PFSK-1 (cell line): ENCODE measurements at regions not wholly inside any gene's neighbourhood (a gene's known extent, or its start where the extent isn't known, plus 50 kb on each side); places are given as distances from the start of the nearest gene placed in this dataset.

Experiments used
- FOXP2 ChIP-seq: optimal IDR thresholded peaks from 2 replicates; pipeline ENCODE3; 2011; ENCODE audit warnings: borderline replicate concordance, control low read depth, inconsistent platforms; ENCODE audit not compliant: insufficient read depth; ENCODE audit errors: extremely low read length, extremely low read depth
- POLR2AphosphoS5 ChIP-seq: IDR thresholded peaks from 2 replicates; pipeline ENCODE4 v1.6.1; 2012; ENCODE audit warnings: low read depth, mild to moderate bottlenecking, control low read depth, low read length, moderate library complexity
- REST ChIP-seq, 2 experiments: IDR thresholded peaks; 2 replicates each; pipeline versions ENCODE4 v1.6.1 to v1.8.0; 2011 to 2012; ENCODE audit warnings: low read depth in 2 of 2, low read length in 2 of 2, control low read depth in 1 of 2, inconsistent platforms in 1 of 2, mild to moderate bottlenecking in 1 of 2, moderate library complexity in 1 of 2; ENCODE audit not compliant: insufficient read depth in 1 of 2
- SIN3A ChIP-seq: IDR thresholded peaks from 2 replicates; pipeline ENCODE4 v1.6.1; 2012; ENCODE audit warnings: mild to moderate bottlenecking, low read length, moderate library complexity, borderline replicate concordance; ENCODE audit not compliant: insufficient read depth
- TAF1 ChIP-seq: IDR thresholded peaks from 2 replicates; pipeline ENCODE4 v1.6.1; 2012; ENCODE audit warnings: low read length, control low read depth, borderline replicate concordance; ENCODE audit not compliant: insufficient read depth

DNA sequence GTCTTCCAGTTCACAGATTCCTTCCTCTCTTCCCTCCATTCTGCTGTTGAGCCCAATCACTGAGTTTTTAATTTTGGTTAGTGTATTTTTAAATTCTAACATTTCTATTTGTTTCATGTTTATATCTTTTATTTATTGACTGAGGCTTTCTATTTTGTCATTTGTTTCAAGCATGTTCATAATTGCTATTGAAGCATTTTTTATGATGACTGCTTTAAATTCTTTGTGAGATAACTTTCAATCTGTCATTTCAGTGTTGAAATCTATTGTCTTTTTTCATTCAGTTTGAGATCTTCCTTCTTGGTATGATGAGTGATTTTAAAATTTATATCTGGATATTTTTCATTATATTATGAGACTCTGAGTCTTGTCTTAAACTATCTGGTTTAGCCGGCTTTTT, 192.3 kb downstream of the RPLP1 start:
- TF ChIP-seq SIN3A, result no peak
- no peak for TF ChIP-seq FOXP2
- TF ChIP-seq POLR2AphosphoS5, result no peak
- TF ChIP-seq TAF1, result no peak
- no peak for TF ChIP-seq REST (IDR thresholded peaks at IDR 0.05; ENCODE audit: insufficient read depth in 1 of 2, low read depth in 2 of 2, low read length in 2 of 2)

- TF ChIP-seq SIN3A, result no peak
- no peak for TF ChIP-seq REST (IDR thresholded peaks at IDR 0.05; ENCODE audit: insufficient read depth in 1 of 2, low read depth in 2 of 2, low read length in 2 of 2)
- TF ChIP-seq TAF1, result no peak
- no peak for TF ChIP-seq POLR2AphosphoS5
- no peak for TF ChIP-seq FOXP2
Measured at GRCh38 chr15:69647142-69647513, 194.5 kb downstream of the RPLP1 start.

- TF ChIP-seq FOXP2, result no peak
- no peak for TF ChIP-seq TAF1
Measured at GRCh38 chr15:69648212-69648611, 195.6 kb downstream of the RPLP1 start.

- TF ChIP-seq SIN3A (no peak), POLR2AphosphoS5 (no peak), FOXP2 (no peak), REST (IDR thresholded peaks at IDR 0.05; ENCODE audit: insufficient read depth in 1 of 2, low read depth in 2 of 2, low read length in 2 of 2) (no peak), TAF1 (no peak)
Measured at GRCh38 chr15:69648775-69649735, 196.4 kb downstream of the RPLP1 start.

DNA sequence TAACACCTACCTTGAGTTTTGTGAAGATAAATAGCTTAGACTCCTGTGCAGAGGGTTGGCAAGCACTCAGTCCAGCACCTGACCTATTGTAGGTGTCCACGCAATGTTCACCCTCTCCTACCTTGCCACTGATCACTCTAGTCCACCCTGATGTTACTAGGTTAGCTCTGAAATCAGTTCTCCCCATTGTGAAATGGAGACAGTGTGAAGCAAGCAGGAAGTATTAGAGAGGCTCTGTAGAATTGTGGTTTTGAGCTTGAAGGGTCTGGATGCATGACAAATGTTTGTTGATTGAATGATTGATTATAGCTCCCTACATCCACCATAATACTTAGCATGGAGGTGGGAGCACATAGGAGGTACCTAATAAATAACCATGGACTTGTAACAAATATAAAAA, 199.7 kb downstream of the RPLP1 start:
- no peak for TF ChIP-seq FOXP2
- no peak for TF ChIP-seq SIN3A
- TF ChIP-seq POLR2AphosphoS5, result no peak
- TF ChIP-seq TAF1, result no peak
- TF ChIP-seq REST (IDR thresholded peaks at IDR 0.05; ENCODE audit: insufficient read depth in 1 of 2, low read depth in 2 of 2, low read length in 2 of 2), result no peak
